Thyroid gland (tissue), 1 donor: ENCODE measurements at regions not wholly inside any gene's neighbourhood (a gene's known extent, or its start where the extent isn't known, plus 50 kb on each side); places are given as distances from the start of the nearest gene placed in this dataset. TPM values are rescaled to one million over a fixed set of nuclear protein-coding genes. Genes with fewer than 3 reads are reported as not detected.

Source experiments
- small RNA-seq: library from RNA; depleted of rRNA; stranded (forward); fragments of <200 nt; gene quantifications from one replicate; pipeline ENCODE3, GENCODE V24; 2016

Small RNA genes lying in the stretch of these regions (small RNA-seq; reads per million reads assigned to genes)
- gene LINC00328-2P (not detected), gene RNA5SP24 (not detected), gene RNU6-55P (not detected), gene RNU6-76P (not detected)
